GM23338 (cell line): ENCODE measurements at regions not wholly inside any gene's neighbourhood (a gene's known extent, or its start where the extent isn't known, plus 50 kb on each side); places are given as distances from the start of the nearest gene placed in this dataset.

Experiments
- ATAC-seq: fragments of 200-7000 bp; cut with Tn5 transposase; 3 replicates; pipeline ENCODE4 v1.9.1; 2020
- DNase-seq: peaks from one replicate; pipeline ENCODE4 v3.0.0-alpha.2; 2015; ENCODE audit warnings: low spot score
- H2AFZ ChIP-seq: fragments of 200-600 bp; sonication (generic); 2 replicates; pipeline ENCODE4 v1.8.0; 2016; ENCODE audit warnings: antibody characterized with exemption, mild to moderate bottlenecking, moderate library complexity
- H3F3A ChIP-seq: fragments of 200-600 bp; sonication (generic); replicated peaks from 2 replicates; pipeline ENCODE4 v1.8.0; 2017; ENCODE audit warnings: antibody characterized with exemption, mixed run types, low read depth
- H3K27ac ChIP-seq: fragments of 200-600 bp; sonication (generic); 2 replicates; pipeline ENCODE4 v1.6.1; 2016; ENCODE audit warnings: low read depth
- H3K27me3 ChIP-seq: fragments of 200-600 bp; sonication (generic); 2 replicates; pipeline ENCODE4 v1.8.0; 2016; ENCODE audit warnings: mild to moderate bottlenecking, mixed run types, moderate library complexity; ENCODE audit not compliant: insufficient read depth
- H3K36me3 ChIP-seq: fragments of 200-600 bp; sonication (generic); 2 replicates; pipeline ENCODE4 v1.8.0; 2016; ENCODE audit warnings: mild to moderate bottlenecking; ENCODE audit not compliant: insufficient read depth
- H3K4me1 ChIP-seq: fragments of 200-600 bp; sonication (generic); 2 replicates; pipeline ENCODE4 v1.8.0; 2016; ENCODE audit warnings: mild to moderate bottlenecking, moderate library complexity; ENCODE audit not compliant: insufficient read depth
- H3K4me2 ChIP-seq: fragments of 200-600 bp; sonication (generic); 2 replicates; pipeline ENCODE4 v1.7.1; 2017; ENCODE audit warnings: mixed run types
- H3K4me3 ChIP-seq: fragments of 200-600 bp; sonication (generic); 2 replicates; pipeline ENCODE4 v1.6.1; 2016; ENCODE audit warnings: mixed run types
- H3K79me2 ChIP-seq: fragments of 200-600 bp; sonication (generic); replicated peaks from 2 replicates; pipeline ENCODE4 v1.8.0; 2017; ENCODE audit warnings: mild to moderate bottlenecking; ENCODE audit not compliant: insufficient read depth
- H3K9me2 ChIP-seq: fragments of 200-600 bp; sonication (generic); 2 replicates; pipeline ENCODE4 v1.8.0; 2017; ENCODE audit not compliant: insufficient read depth
- H4K20me1 ChIP-seq: fragments of 200-600 bp; sonication (generic); replicated peaks from 2 replicates; pipeline ENCODE4 v1.8.0; 2017; ENCODE audit warnings: mild to moderate bottlenecking; ENCODE audit not compliant: insufficient read depth
- H3K27ac Mint-ChIP-seq: 2 replicates; pipeline ENCODE4 v1.8.0; 2020; ENCODE audit warnings: inconsistent platforms, mild to moderate bottlenecking, moderate library complexity, mixed read lengths
- H3K27me3 Mint-ChIP-seq: 3 replicates; pipeline ENCODE4 v1.8.0; 2022; ENCODE audit warnings: low read depth, mild to moderate bottlenecking, moderate library complexity, mixed read lengths, inconsistent platforms; ENCODE audit not compliant: insufficient read depth, poor library complexity
- H3K36me3 Mint-ChIP-seq: 3 replicates; pipeline ENCODE4 v1.8.0; 2021; ENCODE audit warnings: low read depth, mild to moderate bottlenecking, inconsistent platforms, moderate library complexity, mixed read lengths
- H3K4me1 Mint-ChIP-seq: 3 replicates; pipeline ENCODE4 v1.8.0; 2020; ENCODE audit warnings: mild to moderate bottlenecking, inconsistent platforms, mixed read lengths
- H3K4me3 Mint-ChIP-seq: 3 replicates; pipeline ENCODE4 v1.8.0; 2021; ENCODE audit warnings: moderate library complexity, mild to moderate bottlenecking, inconsistent platforms, mixed read lengths
- H3K9me3 Mint-ChIP-seq: 3 replicates; pipeline ENCODE4 v1.8.0; 2020; ENCODE audit warnings: moderate library complexity, mild to moderate bottlenecking, inconsistent platforms, mixed read lengths
- ETS1 ChIP-seq: IDR thresholded peaks from 2 replicates; pipeline ENCODE4 v1.6.1; 2016; ENCODE audit warnings: antibody characterized with exemption
- NANOG ChIP-seq: IDR thresholded peaks from 2 replicates; pipeline ENCODE4 v1.6.1; 2016; ENCODE audit warnings: antibody characterized with exemption, borderline replicate concordance
- POLR2AphosphoS5 ChIP-seq: IDR thresholded peaks from 2 replicates; pipeline ENCODE4 v1.6.1; 2016; ENCODE audit warnings: antibody characterized with exemption, low read depth
- ZNF114 ChIP-seq: fragments of 250-450 bp; sonication (Bioruptor Pico); IDR thresholded peaks from 2 replicates; pipeline ENCODE4 v1.5.0; 2020; ENCODE audit warnings: mild to moderate bottlenecking, moderate library complexity
- ZNF462 ChIP-seq: fragments of 250-450 bp; sonication (Bioruptor Pico); IDR thresholded peaks from 2 replicates; pipeline ENCODE4 v1.5.0; 2020; ENCODE audit warnings: mild to moderate bottlenecking, moderate library complexity
- TF ChIP-seq, protein P1 (sequence below), 2 experiments: fragments of 200-600 bp in 1 of 2; sonication (generic) in 1 of 2; conservative IDR thresholded peaks; 2 replicates each; pipeline versions ENCODE4 v1.5.1 to v1.6.1; 2016 to 2017; ENCODE audit warnings: antibody characterized with exemption in 2 of 2, low read depth in 2 of 2, mild to moderate bottlenecking in 2 of 2, moderate library complexity in 1 of 2

DNA sequence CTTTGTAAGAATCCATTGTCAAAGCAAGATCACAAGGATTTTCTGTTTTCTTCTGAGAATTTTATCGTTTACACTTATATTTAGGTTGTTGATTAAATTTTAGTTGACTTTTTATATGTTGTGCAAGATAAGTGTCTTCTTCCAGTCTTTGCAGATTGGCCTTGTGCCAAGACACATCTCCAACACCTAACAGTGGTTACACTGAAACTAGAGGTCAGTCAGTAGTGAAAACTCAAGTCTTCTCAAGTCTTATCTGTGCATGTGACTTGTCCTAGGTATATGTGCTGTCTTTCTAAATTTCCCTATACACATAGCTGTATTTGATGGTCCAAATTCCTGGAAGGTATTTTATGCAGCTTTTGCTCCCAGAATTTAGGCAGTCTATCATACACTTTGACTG lies 1183.2 kb upstream of the B3GALT2 start (continued):
- no peak for TF ChIP-seq ZNF462
- no peak for TF ChIP-seq NANOG

DNA sequence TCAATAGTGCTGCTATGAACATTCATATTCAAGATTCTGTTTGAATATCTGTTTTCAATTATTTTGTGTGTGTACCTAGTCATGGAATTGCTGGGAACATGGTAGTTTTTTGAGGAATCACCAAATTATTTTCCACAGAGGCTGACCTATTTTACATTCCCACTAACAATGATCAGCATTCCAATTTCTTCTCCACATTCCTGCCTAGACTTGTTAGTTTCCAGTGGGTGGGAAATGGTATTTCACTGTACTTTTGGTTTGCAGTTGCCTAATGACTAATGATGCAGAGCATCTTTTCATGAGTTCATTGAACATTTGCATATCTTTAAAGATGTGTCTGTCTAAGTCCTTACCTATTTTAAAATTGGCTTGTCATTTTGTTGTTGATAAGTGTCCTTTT lies 1182.6 kb upstream of the B3GALT2 start:
- TF ChIP-seq ETS1 (no peak), POLR2AphosphoS5 (no peak), ZNF114 (CRISPR knock-in tag) (no peak)
- TF ChIP-seq, protein P1, sequence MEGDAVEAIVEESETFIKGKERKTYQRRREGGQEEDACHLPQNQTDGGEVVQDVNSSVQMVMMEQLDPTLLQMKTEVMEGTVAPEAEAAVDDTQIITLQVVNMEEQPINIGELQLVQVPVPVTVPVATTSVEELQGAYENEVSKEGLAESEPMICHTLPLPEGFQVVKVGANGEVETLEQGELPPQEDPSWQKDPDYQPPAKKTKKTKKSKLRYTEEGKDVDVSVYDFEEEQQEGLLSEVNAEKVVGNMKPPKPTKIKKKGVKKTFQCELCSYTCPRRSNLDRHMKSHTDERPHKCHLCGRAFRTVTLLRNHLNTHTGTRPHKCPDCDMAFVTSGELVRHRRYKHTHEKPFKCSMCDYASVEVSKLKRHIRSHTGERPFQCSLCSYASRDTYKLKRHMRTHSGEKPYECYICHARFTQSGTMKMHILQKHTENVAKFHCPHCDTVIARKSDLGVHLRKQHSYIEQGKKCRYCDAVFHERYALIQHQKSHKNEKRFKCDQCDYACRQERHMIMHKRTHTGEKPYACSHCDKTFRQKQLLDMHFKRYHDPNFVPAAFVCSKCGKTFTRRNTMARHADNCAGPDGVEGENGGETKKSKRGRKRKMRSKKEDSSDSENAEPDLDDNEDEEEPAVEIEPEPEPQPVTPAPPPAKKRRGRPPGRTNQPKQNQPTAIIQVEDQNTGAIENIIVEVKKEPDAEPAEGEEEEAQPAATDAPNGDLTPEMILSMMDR (conservative IDR thresholded peaks at IDR 0.05; ENCODE audit: low read depth in 2 of 2), result no peak
- H3K36me3 ChIP-seq, result no peaks in the 10 kb centered on the region

More for the DNA sequence above, 1182.6 kb upstream of the B3GALT2 start:
- Histone ChIP-seq H3K4me1 (no peaks in the 10 kb centered on the region), H3K27ac (no peak overlapping the region), H2AFZ (no peak overlapping the region), H4K20me1 (no peaks in the 10 kb centered on the region), H3K4me3 (no peak overlapping the region), H3K9me2 (no peaks in the 10 kb centered on the region), H3K79me2 (no peaks in the 10 kb centered on the region), H3K4me2 (no peak overlapping the region), H3F3A (no peaks in the 10 kb centered on the region), H3K27me3 (no peaks in the 10 kb centered on the region)
- H3K4me3 Mint-ChIP-seq, result no peak overlapping the region
- H3K4me1 Mint-ChIP-seq, result no peaks in the 10 kb centered on the region
- H3K9me3 Mint-ChIP-seq, result no peaks in the 10 kb centered on the region
- no peaks in the 10 kb centered on the region for H3K27me3 Mint-ChIP-seq
- DNase-seq (no peak), ATAC-seq (no peak)
- no peak overlapping the region for H3K27ac Mint-ChIP-seq
- no peaks in the 10 kb centered on the region for H3K36me3 Mint-ChIP-seq
